Tibial nerve (tissue), 4 donors: ENCODE measurements at regions not wholly inside any gene's neighbourhood (a gene's known extent, or its start where the extent isn't known, plus 50 kb on each side); places are given as distances from the start of the nearest gene placed in this dataset.

Source experiments
- EP300 ChIP-seq, 2 donors: sonication (generic); formaldehyde crosslinking; IDR thresholded peaks; one replicate each; pipeline ENCODE4 v1.6.1; 2017; ENCODE audit warnings: antibody characterized with exemption in 2 of 2, mild to moderate bottlenecking in 1 of 2
- POLR2A ChIP-seq, 2 donors: fragments of 450-650 bp; IDR thresholded peaks; one replicate each; pipeline ENCODE4 v1.6.1; 2017; ENCODE audit warnings: antibody characterized with exemption in 2 of 2, mild to moderate bottlenecking in 2 of 2, moderate library complexity in 2 of 2
- TF ChIP-seq, protein P1 (sequence below), 5 experiments: fragments of 200-600 bp in 3 of 5; fragments of 450-650 bp in 2 of 5; sonication (generic) in 3 of 5; IDR thresholded peaks; one replicate each; pipeline ENCODE4 v1.5.1; 2016 to 2019; ENCODE audit warnings: antibody characterized with exemption in 5 of 5, mild to moderate bottlenecking in 3 of 5, moderate library complexity in 2 of 5

DNA sequence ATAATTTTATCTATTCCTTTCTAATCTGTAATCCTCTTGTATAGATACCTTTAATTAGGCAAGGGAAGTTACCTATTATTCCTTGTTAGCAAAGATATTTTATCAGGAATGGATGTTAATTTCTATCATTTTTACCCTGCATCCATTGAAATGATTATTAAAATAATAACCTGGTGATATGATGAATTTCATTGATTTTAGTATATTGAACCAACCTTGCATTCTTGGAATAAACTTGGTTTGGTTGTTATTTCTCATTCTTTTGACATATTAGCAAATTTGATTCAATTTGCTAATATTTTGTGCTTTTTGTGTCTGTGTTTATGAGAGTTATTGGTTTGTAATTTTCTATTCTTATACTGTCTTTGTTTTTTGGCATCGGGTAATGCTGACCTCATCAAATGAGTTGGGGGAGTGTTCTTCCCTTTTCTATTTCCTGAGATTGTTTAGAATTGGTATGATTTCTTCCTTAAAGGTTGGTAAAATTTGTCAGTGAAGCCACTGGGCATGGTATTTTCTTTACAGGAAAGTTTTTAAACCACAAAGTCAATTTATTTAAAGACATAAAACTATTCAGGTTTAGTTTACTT, 250.4 kb upstream of the PMFBP1 start:
- no peak for TF ChIP-seq EP300 (IDR thresholded peaks at IDR 0.05)
- TF ChIP-seq, protein P1, sequence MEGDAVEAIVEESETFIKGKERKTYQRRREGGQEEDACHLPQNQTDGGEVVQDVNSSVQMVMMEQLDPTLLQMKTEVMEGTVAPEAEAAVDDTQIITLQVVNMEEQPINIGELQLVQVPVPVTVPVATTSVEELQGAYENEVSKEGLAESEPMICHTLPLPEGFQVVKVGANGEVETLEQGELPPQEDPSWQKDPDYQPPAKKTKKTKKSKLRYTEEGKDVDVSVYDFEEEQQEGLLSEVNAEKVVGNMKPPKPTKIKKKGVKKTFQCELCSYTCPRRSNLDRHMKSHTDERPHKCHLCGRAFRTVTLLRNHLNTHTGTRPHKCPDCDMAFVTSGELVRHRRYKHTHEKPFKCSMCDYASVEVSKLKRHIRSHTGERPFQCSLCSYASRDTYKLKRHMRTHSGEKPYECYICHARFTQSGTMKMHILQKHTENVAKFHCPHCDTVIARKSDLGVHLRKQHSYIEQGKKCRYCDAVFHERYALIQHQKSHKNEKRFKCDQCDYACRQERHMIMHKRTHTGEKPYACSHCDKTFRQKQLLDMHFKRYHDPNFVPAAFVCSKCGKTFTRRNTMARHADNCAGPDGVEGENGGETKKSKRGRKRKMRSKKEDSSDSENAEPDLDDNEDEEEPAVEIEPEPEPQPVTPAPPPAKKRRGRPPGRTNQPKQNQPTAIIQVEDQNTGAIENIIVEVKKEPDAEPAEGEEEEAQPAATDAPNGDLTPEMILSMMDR (IDR thresholded peaks at IDR 0.05): no peak
- TF ChIP-seq POLR2A (IDR thresholded peaks at IDR 0.05): no peak
